WTC11 (cell line): ENCODE measurements at regions not wholly inside any gene's neighbourhood (a gene's known extent, or its start where the extent isn't known, plus 50 kb on each side); places are given as distances from the start of the nearest gene placed in this dataset.

ENCODE experiments used
- ATAC-seq: fragments of 200-7000 bp; cut with Tn5 transposase; 2 replicates; pipeline ENCODE4 v1.10.0; 2021; ENCODE audit warnings: mild to moderate bottlenecking, moderate library complexity
- CTCF ChIA-PET: fragments of 300-600 bp; sonication (Branson Sonifier 250); formaldehyde crosslinking; loops from one replicate; lab custom pipeline; 2021; ENCODE audit warnings: antibody characterized with exemption; lab: Charles Lee
- POLR2A ChIA-PET: fragments of 350-600 bp; sonication (Branson Sonifier 250); formaldehyde crosslinking; loops from one replicate; lab custom pipeline; 2021; ENCODE audit warnings: antibody characterized with exemption; lab: Charles Lee
- DNase-seq: peaks from one replicate; pipeline ENCODE4 v3.0.0; 2021; ENCODE audit warnings: low spot score
- H3K27ac Mint-ChIP-seq: 2 replicates; pipeline ENCODE4 v1.8.0; 2021; ENCODE audit warnings: mixed read lengths
- H3K27me3 Mint-ChIP-seq: 2 replicates; pipeline ENCODE4 v1.8.0; 2021; ENCODE audit warnings: low read depth, mild to moderate bottlenecking, moderate library complexity, mixed read lengths
- H3K36me3 Mint-ChIP-seq: 2 replicates; pipeline ENCODE4 v1.8.0; 2021; ENCODE audit warnings: mixed read lengths
- H3K4me1 Mint-ChIP-seq: 2 replicates; pipeline ENCODE4 v1.8.0; 2022; ENCODE audit warnings: mixed read lengths
- H3K4me3 Mint-ChIP-seq: 2 replicates; pipeline ENCODE4 v1.8.0; 2021; ENCODE audit warnings: mild to moderate bottlenecking, moderate library complexity, mixed read lengths
- H3K9me3 Mint-ChIP-seq: 2 replicates; pipeline ENCODE4 v1.8.0; 2021; ENCODE audit warnings: mixed read lengths
- ETV6 ChIP-seq: sonication (generic); formaldehyde crosslinking; IDR thresholded peaks from 2 replicates; pipeline ENCODE4 v1.8.1; 2022; ENCODE audit warnings: mild to moderate bottlenecking, missing genetic modification reagents
- FOXP1 ChIP-seq: sonication (generic); formaldehyde crosslinking; IDR thresholded peaks from 2 replicates; pipeline ENCODE4 v1.8.0; 2022; ENCODE audit warnings: missing genetic modification reagents, mild to moderate bottlenecking, moderate library complexity, borderline replicate concordance
- GABPB1 ChIP-seq: sonication (generic); formaldehyde crosslinking; IDR thresholded peaks from 2 replicates; pipeline ENCODE4 v1.8.1; 2023; ENCODE audit warnings: mild to moderate bottlenecking, missing genetic modification reagents
- RORB ChIP-seq: fragments of 250-450 bp; sonication (Bioruptor Pico); IDR thresholded peaks from 2 replicates; pipeline ENCODE4 v1.9.0; 2021; ENCODE audit warnings: mild to moderate bottlenecking
- TEAD4 ChIP-seq: sonication (generic); formaldehyde crosslinking; IDR thresholded peaks from 2 replicates; pipeline ENCODE4 v1.8.0; 2022; ENCODE audit warnings: mild to moderate bottlenecking, missing genetic modification reagents
- TP53 ChIP-seq: sonication (generic); formaldehyde crosslinking; IDR thresholded peaks from 2 replicates; pipeline ENCODE4 v1.8.1; 2023; ENCODE audit warnings: mild to moderate bottlenecking, missing genetic modification reagents
- ZBTB21 ChIP-seq: sonication (generic); formaldehyde crosslinking; IDR thresholded peaks from 2 replicates; pipeline ENCODE4 v1.8.1; 2023; ENCODE audit warnings: mild to moderate bottlenecking, missing genetic modification reagents, borderline replicate concordance
- ZNF138 ChIP-seq: sonication (generic); formaldehyde crosslinking; conservative IDR thresholded peaks from 2 replicates; pipeline ENCODE4 v1.8.1; 2022; ENCODE audit warnings: mild to moderate bottlenecking, moderate library complexity, missing genetic modification reagents
- ZNF317 ChIP-seq: sonication (generic); formaldehyde crosslinking; IDR thresholded peaks from 2 replicates; pipeline ENCODE4 v1.8.1; 2023; ENCODE audit warnings: low read depth, mild to moderate bottlenecking, moderate library complexity, missing genetic modification reagents, borderline replicate concordance
- ZNF416 ChIP-seq: fragments of 250-450 bp; sonication (Bioruptor Pico); IDR thresholded peaks from 2 replicates; pipeline ENCODE4 v1.9.0; 2021; ENCODE audit warnings: mild to moderate bottlenecking, inconsistent platforms
- TF ChIP-seq, protein P1 (sequence below): sonication (generic); formaldehyde crosslinking; IDR thresholded peaks from 2 replicates; pipeline ENCODE4 v1.8.1; 2022; ENCODE audit warnings: mild to moderate bottlenecking, moderate library complexity, missing genetic modification reagents
- TF ChIP-seq, protein P2 (sequence below): fragments of 250-450 bp; sonication (Bioruptor Pico); IDR thresholded peaks from 2 replicates; pipeline ENCODE4 v1.9.0; 2021; ENCODE audit warnings: moderate library complexity, mild to moderate bottlenecking, inconsistent platforms, borderline replicate concordance
- TF ChIP-seq, protein P3 (sequence below): sonication (generic); formaldehyde crosslinking; IDR thresholded peaks from 2 replicates; pipeline ENCODE4 v1.8.0; 2023; ENCODE audit warnings: missing genetic modification reagents, mild to moderate bottlenecking, borderline replicate concordance
- TF ChIP-seq, protein P4 (sequence below): sonication (generic); formaldehyde crosslinking; IDR thresholded peaks from 2 replicates; pipeline ENCODE4 v1.8.0; 2022; ENCODE audit warnings: mild to moderate bottlenecking, missing genetic modification reagents
- TF ChIP-seq, protein P5 (sequence below): sonication (generic); formaldehyde crosslinking; IDR thresholded peaks from 2 replicates; pipeline ENCODE4 v1.8.1; 2022; ENCODE audit warnings: low read depth, missing genetic modification reagents, borderline replicate concordance
- TF ChIP-seq, protein P6 (sequence below): sonication (generic); formaldehyde crosslinking; IDR thresholded peaks from 2 replicates; pipeline ENCODE4 v1.8.0; 2023; ENCODE audit warnings: missing genetic modification reagents
- TF ChIP-seq, protein P7 (sequence below): sonication (generic); formaldehyde crosslinking; IDR thresholded peaks from 2 replicates; pipeline ENCODE4 v1.8.1; 2023; ENCODE audit warnings: mild to moderate bottlenecking, missing genetic modification reagents, moderate library complexity
- TF ChIP-seq, protein P8 (sequence below): sonication (generic); formaldehyde crosslinking; IDR thresholded peaks from 2 replicates; pipeline ENCODE4 v1.8.0; 2022; ENCODE audit warnings: mild to moderate bottlenecking, missing genetic modification reagents

DNA sequence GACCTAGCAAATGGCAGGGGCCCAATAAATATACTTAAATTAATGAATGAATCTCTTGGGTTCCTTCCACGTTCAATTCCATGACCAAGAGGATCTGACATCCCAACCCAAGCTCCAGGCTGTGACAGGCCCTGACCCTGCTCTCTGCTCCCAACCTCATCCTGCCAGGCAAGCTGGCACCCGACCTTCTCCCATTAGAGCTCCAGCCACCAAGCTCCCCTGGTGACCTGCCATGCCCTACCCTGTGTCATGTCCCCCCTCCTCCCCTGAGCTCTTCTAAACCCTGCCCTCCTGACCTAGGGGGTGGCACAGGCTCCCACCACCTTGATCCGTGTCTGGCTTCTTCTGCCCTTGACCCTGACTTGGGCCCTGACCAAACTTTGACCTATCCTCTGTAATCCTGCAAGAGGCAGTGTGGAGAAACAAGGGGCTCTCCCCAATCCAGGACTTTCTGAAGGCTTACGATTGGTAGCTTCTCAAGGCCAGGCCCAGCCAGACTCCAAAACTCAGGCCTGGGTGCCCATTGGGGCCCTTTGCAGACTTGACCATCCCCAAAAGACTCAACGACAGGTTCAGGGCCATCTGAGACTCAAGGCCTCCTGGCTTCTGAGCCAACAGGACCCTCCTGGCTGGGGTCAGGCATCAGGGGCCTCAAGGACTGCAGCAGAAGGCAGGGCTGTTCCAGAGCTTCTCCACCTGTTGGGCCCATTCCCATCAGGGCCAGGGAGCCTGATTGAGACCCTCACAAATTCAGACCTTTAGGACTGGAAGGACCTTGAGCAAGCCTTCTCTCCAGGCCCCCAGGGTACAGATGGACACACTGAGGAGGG is 249.0 kb downstream of the PTPRU start:
- TF ChIP-seq, protein P1, sequence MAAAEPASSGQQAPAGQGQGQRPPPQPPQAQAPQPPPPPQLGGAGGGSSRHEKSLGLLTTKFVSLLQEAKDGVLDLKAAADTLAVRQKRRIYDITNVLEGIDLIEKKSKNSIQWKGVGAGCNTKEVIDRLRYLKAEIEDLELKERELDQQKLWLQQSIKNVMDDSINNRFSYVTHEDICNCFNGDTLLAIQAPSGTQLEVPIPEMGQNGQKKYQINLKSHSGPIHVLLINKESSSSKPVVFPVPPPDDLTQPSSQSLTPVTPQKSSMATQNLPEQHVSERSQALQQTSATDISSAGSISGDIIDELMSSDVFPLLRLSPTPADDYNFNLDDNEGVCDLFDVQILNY = no peak
- TF ChIP-seq, protein P2, sequence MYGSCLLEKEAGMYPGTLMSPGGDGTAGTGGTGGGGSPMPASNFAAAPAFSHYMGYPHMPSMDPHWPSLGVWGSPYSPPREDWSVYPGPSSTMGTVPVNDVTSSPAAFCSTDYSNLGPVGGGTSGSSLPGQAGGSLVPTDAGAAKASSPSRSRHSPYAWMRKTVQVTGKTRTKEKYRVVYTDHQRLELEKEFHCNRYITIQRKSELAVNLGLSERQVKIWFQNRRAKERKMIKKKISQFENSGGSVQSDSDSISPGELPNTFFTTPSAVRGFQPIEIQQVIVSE (CRISPR knock-in tag) = no peak
- TF ChIP-seq TEAD4 (CRISPR knock-in tag) (no peak), ZBTB21 (CRISPR knock-in tag) (no peak), ETV6 (CRISPR knock-in tag) (no peak), TP53 (CRISPR knock-in tag) (no peak), ZNF138 (CRISPR knock-in tag) (no peak), ZNF317 (CRISPR knock-in tag) (no peak), FOXP1 (no peak), GABPB1 (no peak), ZNF416 (CRISPR knock-in tag) (no peak), RORB (CRISPR knock-in tag) (no peak)
- TF ChIP-seq, protein P3, sequence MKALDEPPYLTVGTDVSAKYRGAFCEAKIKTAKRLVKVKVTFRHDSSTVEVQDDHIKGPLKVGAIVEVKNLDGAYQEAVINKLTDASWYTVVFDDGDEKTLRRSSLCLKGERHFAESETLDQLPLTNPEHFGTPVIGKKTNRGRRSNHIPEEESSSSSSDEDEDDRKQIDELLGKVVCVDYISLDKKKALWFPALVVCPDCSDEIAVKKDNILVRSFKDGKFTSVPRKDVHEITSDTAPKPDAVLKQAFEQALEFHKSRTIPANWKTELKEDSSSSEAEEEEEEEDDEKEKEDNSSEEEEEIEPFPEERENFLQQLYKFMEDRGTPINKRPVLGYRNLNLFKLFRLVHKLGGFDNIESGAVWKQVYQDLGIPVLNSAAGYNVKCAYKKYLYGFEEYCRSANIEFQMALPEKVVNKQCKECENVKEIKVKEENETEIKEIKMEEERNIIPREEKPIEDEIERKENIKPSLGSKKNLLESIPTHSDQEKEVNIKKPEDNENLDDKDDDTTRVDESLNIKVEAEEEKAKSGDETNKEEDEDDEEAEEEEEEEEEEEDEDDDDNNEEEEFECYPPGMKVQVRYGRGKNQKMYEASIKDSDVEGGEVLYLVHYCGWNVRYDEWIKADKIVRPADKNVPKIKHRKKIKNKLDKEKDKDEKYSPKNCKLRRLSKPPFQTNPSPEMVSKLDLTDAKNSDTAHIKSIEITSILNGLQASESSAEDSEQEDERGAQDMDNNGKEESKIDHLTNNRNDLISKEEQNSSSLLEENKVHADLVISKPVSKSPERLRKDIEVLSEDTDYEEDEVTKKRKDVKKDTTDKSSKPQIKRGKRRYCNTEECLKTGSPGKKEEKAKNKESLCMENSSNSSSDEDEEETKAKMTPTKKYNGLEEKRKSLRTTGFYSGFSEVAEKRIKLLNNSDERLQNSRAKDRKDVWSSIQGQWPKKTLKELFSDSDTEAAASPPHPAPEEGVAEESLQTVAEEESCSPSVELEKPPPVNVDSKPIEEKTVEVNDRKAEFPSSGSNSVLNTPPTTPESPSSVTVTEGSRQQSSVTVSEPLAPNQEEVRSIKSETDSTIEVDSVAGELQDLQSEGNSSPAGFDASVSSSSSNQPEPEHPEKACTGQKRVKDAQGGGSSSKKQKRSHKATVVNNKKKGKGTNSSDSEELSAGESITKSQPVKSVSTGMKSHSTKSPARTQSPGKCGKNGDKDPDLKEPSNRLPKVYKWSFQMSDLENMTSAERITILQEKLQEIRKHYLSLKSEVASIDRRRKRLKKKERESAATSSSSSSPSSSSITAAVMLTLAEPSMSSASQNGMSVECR = no peak
- TF ChIP-seq, protein P4, sequence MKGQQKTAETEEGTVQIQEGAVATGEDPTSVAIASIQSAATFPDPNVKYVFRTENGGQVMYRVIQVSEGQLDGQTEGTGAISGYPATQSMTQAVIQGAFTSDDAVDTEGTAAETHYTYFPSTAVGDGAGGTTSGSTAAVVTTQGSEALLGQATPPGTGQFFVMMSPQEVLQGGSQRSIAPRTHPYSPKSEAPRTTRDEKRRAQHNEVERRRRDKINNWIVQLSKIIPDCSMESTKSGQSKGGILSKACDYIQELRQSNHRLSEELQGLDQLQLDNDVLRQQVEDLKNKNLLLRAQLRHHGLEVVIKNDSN = no peak
- TF ChIP-seq, protein P5, sequence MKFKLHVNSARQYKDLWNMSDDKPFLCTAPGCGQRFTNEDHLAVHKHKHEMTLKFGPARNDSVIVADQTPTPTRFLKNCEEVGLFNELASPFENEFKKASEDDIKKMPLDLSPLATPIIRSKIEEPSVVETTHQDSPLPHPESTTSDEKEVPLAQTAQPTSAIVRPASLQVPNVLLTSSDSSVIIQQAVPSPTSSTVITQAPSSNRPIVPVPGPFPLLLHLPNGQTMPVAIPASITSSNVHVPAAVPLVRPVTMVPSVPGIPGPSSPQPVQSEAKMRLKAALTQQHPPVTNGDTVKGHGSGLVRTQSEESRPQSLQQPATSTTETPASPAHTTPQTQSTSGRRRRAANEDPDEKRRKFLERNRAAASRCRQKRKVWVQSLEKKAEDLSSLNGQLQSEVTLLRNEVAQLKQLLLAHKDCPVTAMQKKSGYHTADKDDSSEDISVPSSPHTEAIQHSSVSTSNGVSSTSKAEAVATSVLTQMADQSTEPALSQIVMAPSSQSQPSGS (CRISPR knock-in tag) = no peak
- TF ChIP-seq, protein P6, sequence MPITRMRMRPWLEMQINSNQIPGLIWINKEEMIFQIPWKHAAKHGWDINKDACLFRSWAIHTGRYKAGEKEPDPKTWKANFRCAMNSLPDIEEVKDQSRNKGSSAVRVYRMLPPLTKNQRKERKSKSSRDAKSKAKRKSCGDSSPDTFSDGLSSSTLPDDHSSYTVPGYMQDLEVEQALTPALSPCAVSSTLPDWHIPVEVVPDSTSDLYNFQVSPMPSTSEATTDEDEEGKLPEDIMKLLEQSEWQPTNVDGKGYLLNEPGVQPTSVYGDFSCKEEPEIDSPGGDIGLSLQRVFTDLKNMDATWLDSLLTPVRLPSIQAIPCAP (CRISPR knock-in tag) = no peak
- TF ChIP-seq, protein P7, sequence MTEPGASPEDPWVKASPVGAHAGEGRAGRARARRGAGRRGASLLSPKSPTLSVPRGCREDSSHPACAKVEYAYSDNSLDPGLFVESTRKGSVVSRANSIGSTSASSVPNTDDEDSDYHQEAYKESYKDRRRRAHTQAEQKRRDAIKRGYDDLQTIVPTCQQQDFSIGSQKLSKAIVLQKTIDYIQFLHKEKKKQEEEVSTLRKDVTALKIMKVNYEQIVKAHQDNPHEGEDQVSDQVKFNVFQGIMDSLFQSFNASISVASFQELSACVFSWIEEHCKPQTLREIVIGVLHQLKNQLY (CRISPR knock-in tag) = no peak
- TF ChIP-seq, protein P8, sequence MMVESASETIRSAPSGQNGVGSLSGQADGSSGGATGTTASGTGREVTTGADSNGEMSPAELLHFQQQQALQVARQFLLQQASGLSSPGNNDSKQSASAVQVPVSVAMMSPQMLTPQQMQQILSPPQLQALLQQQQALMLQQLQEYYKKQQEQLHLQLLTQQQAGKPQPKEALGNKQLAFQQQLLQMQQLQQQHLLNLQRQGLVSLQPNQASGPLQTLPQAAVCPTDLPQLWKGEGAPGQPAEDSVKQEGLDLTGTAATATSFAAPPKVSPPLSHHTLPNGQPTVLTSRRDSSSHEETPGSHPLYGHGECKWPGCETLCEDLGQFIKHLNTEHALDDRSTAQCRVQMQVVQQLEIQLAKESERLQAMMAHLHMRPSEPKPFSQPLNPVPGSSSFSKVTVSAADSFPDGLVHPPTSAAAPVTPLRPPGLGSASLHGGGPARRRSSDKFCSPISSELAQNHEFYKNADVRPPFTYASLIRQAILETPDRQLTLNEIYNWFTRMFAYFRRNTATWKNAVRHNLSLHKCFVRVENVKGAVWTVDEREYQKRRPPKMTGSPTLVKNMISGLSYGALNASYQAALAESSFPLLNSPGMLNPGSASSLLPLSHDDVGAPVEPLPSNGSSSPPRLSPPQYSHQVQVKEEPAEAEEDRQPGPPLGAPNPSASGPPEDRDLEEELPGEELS (CRISPR knock-in tag) = no peak
- no peak for ATAC-seq
- no peak for DNase-seq
- CTCF ChIA-PET = no interaction called here
- no peak overlapping the region for H3K27ac Mint-ChIP-seq
- no peaks in the 10 kb centered on the region for H3K36me3 Mint-ChIP-seq
- H3K4me3 Mint-ChIP-seq = no peak overlapping the region
- H3K9me3 Mint-ChIP-seq = no peaks in the 10 kb centered on the region
- POLR2A ChIA-PET = no interaction called here
- peaks cover 12% of the 10 kb centered on the region for H3K4me1 Mint-ChIP-seq
- H3K27me3 Mint-ChIP-seq = no peaks in the 10 kb centered on the region
